ENCODE measurements at regions not wholly inside any gene's neighbourhood (a gene's known extent, or its start where the extent isn't known, plus 50 kb on each side); places are given as distances from the start of the nearest gene placed in this dataset.

DNA sequence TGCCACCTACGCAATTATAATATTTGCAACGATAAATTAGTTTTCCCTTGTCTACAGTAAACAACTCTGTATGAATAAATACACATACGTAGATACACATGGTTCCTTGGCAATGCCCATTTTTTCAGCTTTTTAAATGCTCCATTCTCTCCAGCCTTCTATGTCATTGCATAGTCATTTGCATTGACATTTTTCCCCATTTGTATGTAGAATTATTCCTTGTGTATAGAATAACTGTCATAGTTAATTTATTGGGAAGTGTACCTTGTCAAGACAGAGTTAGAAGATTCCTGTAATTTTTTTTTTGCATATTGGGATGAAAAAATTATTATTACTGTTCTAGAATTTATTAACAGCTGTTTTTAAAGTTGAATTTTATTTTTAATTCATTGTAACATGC lies 736.7 kb upstream of the DPPA4 start:
- no peak for DNase-seq
- no peak for TF ChIP-seq POLR2A (IDR thresholded peaks at IDR 0.05)
- TF ChIP-seq, protein P1, sequence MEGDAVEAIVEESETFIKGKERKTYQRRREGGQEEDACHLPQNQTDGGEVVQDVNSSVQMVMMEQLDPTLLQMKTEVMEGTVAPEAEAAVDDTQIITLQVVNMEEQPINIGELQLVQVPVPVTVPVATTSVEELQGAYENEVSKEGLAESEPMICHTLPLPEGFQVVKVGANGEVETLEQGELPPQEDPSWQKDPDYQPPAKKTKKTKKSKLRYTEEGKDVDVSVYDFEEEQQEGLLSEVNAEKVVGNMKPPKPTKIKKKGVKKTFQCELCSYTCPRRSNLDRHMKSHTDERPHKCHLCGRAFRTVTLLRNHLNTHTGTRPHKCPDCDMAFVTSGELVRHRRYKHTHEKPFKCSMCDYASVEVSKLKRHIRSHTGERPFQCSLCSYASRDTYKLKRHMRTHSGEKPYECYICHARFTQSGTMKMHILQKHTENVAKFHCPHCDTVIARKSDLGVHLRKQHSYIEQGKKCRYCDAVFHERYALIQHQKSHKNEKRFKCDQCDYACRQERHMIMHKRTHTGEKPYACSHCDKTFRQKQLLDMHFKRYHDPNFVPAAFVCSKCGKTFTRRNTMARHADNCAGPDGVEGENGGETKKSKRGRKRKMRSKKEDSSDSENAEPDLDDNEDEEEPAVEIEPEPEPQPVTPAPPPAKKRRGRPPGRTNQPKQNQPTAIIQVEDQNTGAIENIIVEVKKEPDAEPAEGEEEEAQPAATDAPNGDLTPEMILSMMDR (IDR thresholded peaks at IDR 0.05), result no peak
- H3K36me3 ChIP-seq, result no peaks in the 10 kb centered on the region
- intact Hi-C loops (cut with DNase I), result no loop called here
- no peaks in the 10 kb centered on the region for H3K27me3 ChIP-seq
- no peak overlapping the region for H3K4me3 ChIP-seq (replicated peaks in 1 of 3)
- no peaks in the 10 kb centered on the region for H3K4me1 ChIP-seq
- WGBS, 2 donors, result 91 to 92% methylated on average over 3 of the region's 3 CpGs
- H3K9me3 ChIP-seq, result no peaks in the 10 kb centered on the region
- no peak overlapping the region for H3K27ac ChIP-seq

DNA sequence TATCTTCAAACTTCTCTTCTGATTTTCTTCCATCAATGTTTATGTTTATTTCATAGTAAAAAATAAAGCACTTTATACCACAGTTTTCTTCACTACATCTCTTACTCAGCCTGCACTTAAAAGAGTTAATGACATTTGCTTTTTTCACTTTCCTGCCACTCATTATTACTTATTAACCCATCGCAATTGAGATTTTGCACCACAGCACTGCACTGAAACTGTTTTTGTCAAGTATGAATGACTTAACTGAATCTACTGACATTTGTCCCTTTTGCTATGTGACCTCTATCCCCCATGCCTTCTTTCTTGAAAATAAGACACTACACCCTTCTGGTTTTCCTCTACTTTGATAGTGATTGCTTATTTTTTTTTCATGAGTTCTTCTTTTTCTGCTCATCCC lies 739.7 kb upstream of the DPPA4 start:
- intact Hi-C loops (cut with DNase I), result no loop called here
- 77 to 91% methylated on average over 1 of the region's 1 CpG for WGBS, 2 donors
- H3K27me3 ChIP-seq, result no peaks in the 10 kb centered on the region

GRCh38 chr3:110093411-110093810 lies 756.1 kb upstream of the DPPA4 start:
- H3K9me3 ChIP-seq, result no peaks in the 10 kb centered on the region
- H3K36me3 ChIP-seq, result no peaks in the 10 kb centered on the region
- TF ChIP-seq POLR2A (IDR thresholded peaks at IDR 0.05), result no peak
- TF ChIP-seq, protein P1 (IDR thresholded peaks at IDR 0.05), result no peak
- no peak overlapping the region for H3K27ac ChIP-seq
- intact Hi-C loops (cut with DNase I), result no loop called here
- H3K4me1 ChIP-seq, result no peaks in the 10 kb centered on the region
- DNase-seq, result no peak
- no peak overlapping the region for H3K4me3 ChIP-seq (replicated peaks in 1 of 3)
- H3K27me3 ChIP-seq, result no peaks in the 10 kb centered on the region

More for the DNA sequence above, 739.7 kb upstream of the DPPA4 start:
- Histone ChIP-seq H3K27ac (no peak overlapping the region), H3K4me3 (replicated peaks in 1 of 3) (no peak overlapping the region), H3K9me3 (no peaks in the 10 kb centered on the region), H3K4me1 (no peaks in the 10 kb centered on the region), H3K36me3 (no peaks in the 10 kb centered on the region)
- no peak for TF ChIP-seq POLR2A (IDR thresholded peaks at IDR 0.05)
- TF ChIP-seq, protein P1 (IDR thresholded peaks at IDR 0.05), result no peak
- DNase-seq, result no peak

- intact Hi-C loops (cut with DNase I), result no loop called here
- DNase-seq, result no peak
- no peaks in the 10 kb centered on the region for H3K27me3 ChIP-seq
- H3K4me1 ChIP-seq, result no peaks in the 10 kb centered on the region
- no peak overlapping the region for H3K27ac ChIP-seq
- H3K9me3 ChIP-seq, result no peaks in the 10 kb centered on the region
- H3K36me3 ChIP-seq, result no peaks in the 10 kb centered on the region
- no peak overlapping the region for H3K4me3 ChIP-seq (replicated peaks in 1 of 3)
- TF ChIP-seq, protein P1 (IDR thresholded peaks at IDR 0.05), result no peak
- TF ChIP-seq POLR2A (IDR thresholded peaks at IDR 0.05), result no peak
These were observed 756.6 kb upstream of the DPPA4 start for GRCh38 chr3:110093812-110094401.

DNA sequence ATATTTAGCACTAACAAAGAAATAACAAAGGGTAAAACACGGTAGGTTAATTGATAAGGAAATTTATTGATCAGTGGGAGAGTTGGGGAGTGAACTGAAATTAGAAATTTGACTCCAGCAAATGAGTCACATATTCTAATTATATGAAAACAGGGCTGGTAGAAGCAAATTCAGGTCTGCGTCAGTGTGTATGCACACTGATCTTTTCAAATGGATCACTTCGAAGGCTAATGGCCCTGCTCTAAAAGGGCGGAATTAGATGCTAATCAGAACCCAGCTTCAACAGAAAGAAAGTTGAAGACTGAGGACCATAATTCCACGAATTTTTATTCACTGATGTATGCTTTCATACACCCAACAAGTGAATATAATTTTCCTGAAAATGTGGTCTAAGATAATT lies 762.4 kb upstream of the DPPA4 start:
- no peak for DNase-seq
- no peaks in the 10 kb centered on the region for H3K36me3 ChIP-seq
- intact Hi-C loops (cut with DNase I), result no loop called here
- H3K9me3 ChIP-seq, result no peaks in the 10 kb centered on the region
- TF ChIP-seq, protein P1 (IDR thresholded peaks at IDR 0.05), result no peak
- TF ChIP-seq POLR2A (IDR thresholded peaks at IDR 0.05), result no peak
- H3K4me3 ChIP-seq (replicated peaks in 1 of 3), result no peak overlapping the region
- no peak overlapping the region for H3K27ac ChIP-seq
- H3K4me1 ChIP-seq, result no peaks in the 10 kb centered on the region
- H3K27me3 ChIP-seq, result no peaks in the 10 kb centered on the region
- WGBS, 2 donors, result 77 to 81% methylated on average over 5 of the region's 5 CpGs
